B cell (primary cell): ENCODE measurements at regions not wholly inside any gene's neighbourhood (a gene's known extent, or its start where the extent isn't known, plus 50 kb on each side); places are given as distances from the start of the nearest gene placed in this dataset.

Experiments
- ATAC-seq: fragments of 200-7000 bp; cut with Tn5 transposase; one replicate; pipeline ENCODE4 v1.10.0; 2021; ENCODE audit warnings: low read depth, mild to moderate bottlenecking, moderate number of reproducible peaks, moderate library complexity
- CTCF ChIA-PET: fragments of 350-600 bp; sonication (Branson Sonifier 250); formaldehyde crosslinking; loops from one replicate; lab custom pipeline; 2021; ENCODE audit warnings: antibody characterized with exemption, inconsistent platforms; lab: Charles Lee
- POLR2A ChIA-PET: fragments of 350-600 bp; sonication (Branson Sonifier 250); formaldehyde crosslinking; loops from one replicate; lab custom pipeline; 2021; ENCODE audit warnings: antibody characterized with exemption; lab: Charles Lee
- DNase-seq: peaks from one replicate; pipeline ENCODE4 v3.0.0; 2013
- H2AFZ ChIP-seq: 2 replicates; pipeline ENCODE4 v1.6.1; 2012; ENCODE audit warnings: mild to moderate bottlenecking, low read depth, low read length; ENCODE audit not compliant: insufficient read depth, poor library complexity, severe bottlenecking
- H3K27ac ChIP-seq, 2 donors: 1 replicate in 1 of 2; 2 replicates in 1 of 2; pipeline ENCODE4 v1.5.1; 2012 to 2013; ENCODE audit warnings: low read length in 2 of 2, mild to moderate bottlenecking in 2 of 2, moderate library complexity in 1 of 2
- H3K27me3 ChIP-seq, 4 experiments: fragments of 200-600 bp in 1 of 4; sonication (generic) in 1 of 4; replicated peaks in 1 of 4; 1 replicate in 2 of 4; 2 replicates in 2 of 4; pipeline versions ENCODE4 v1.6.1 to v1.7.0; 2013 to 2016; ENCODE audit warnings: low read length in 3 of 4, mild to moderate bottlenecking in 2 of 4, mixed read lengths in 1 of 4, moderate library complexity in 1 of 4; ENCODE audit not compliant: insufficient read depth in 4 of 4, control insufficient read depth in 3 of 4; ENCODE audit errors: control extremely low read depth in 1 of 4
- H3K36me3 ChIP-seq, 2 experiments: replicated peaks in 1 of 2; 1 replicate in 1 of 2; 2 replicates in 1 of 2; pipeline versions ENCODE4 v1.6.1 to v1.7.1; 2013; ENCODE audit warnings: low read length in 1 of 2; ENCODE audit not compliant: insufficient read depth in 2 of 2, control insufficient read depth in 1 of 2; ENCODE audit errors: control extremely low read depth in 1 of 2, extremely low read depth in 1 of 2
- H3K4me1 ChIP-seq, 2 donors: fragments of 200-600 bp in 1 of 2; sonication (generic) in 1 of 2; 1 replicate in 1 of 2; 2 replicates in 1 of 2; pipeline versions ENCODE4 v1.5.1 to v1.6.1; 2013 to 2017; ENCODE audit warnings: low read length in 2 of 2; ENCODE audit not compliant: control insufficient read depth in 2 of 2, insufficient read depth in 2 of 2
- H3K4me2 ChIP-seq: replicated peaks from 2 replicates; pipeline ENCODE3; 2012; ENCODE audit warnings: mild to moderate bottlenecking, low read depth, low read length; ENCODE audit not compliant: poor library complexity, severe bottlenecking
- H3K4me3 ChIP-seq, 5 experiments: fragments of 200-600 bp in 1 of 5; sonication (generic) in 1 of 5; 1 replicate in 3 of 5; 2 replicates in 2 of 5; pipeline versions ENCODE4 v1.5.1 to v1.7.0; 2011 to 2016; ENCODE audit warnings: low read length in 4 of 5, mild to moderate bottlenecking in 4 of 5, low read depth in 2 of 5, control low read depth in 1 of 5, moderate library complexity in 1 of 5; ENCODE audit not compliant: insufficient read depth in 1 of 5; ENCODE audit errors: control extremely low read depth in 1 of 5, extremely low read depth in 1 of 5
- H3K79me2 ChIP-seq: fragments of 200-600 bp; sonication (generic); one replicate; pipeline ENCODE4 v1.6.0; 2016; ENCODE audit warnings: low read length; ENCODE audit not compliant: control insufficient read depth, insufficient read depth
- H3K9ac ChIP-seq: fragments of 200-600 bp; sonication (generic); 2 replicates; pipeline ENCODE4 v1.6.1; 2017; ENCODE audit warnings: mild to moderate bottlenecking, low read length, moderate library complexity
- H3K9me3 ChIP-seq, 3 donors: one replicate each; pipeline versions ENCODE4 v1.6.1 to v1.7.1; 2013; ENCODE audit warnings: low read length in 2 of 3; ENCODE audit not compliant: control insufficient read depth in 2 of 3, insufficient read depth in 1 of 3; ENCODE audit errors: control extremely low read depth in 1 of 3
- H4K20me1 ChIP-seq: 2 replicates; pipeline ENCODE4 v1.6.0; 2012; ENCODE audit warnings: mild to moderate bottlenecking, low read length; ENCODE audit not compliant: insufficient read depth, control insufficient read depth, poor library complexity, severe bottlenecking
- H3K27ac Mint-ChIP-seq: one replicate; pipeline ENCODE4 v1.8.0; 2021; ENCODE audit warnings: mixed read lengths
- H3K27me3 Mint-ChIP-seq: one replicate; pipeline ENCODE4 v1.8.0; 2021; ENCODE audit warnings: mixed read lengths
- H3K4me1 Mint-ChIP-seq: one replicate; pipeline ENCODE4 v1.8.0; 2021; ENCODE audit warnings: mixed read lengths
- H3K4me3 Mint-ChIP-seq: one replicate; pipeline ENCODE4 v1.8.0; 2021; ENCODE audit warnings: mixed read lengths
- H3K9me3 Mint-ChIP-seq: one replicate; pipeline ENCODE4 v1.8.0; 2022; ENCODE audit warnings: mixed read lengths; ENCODE audit not compliant: insufficient read depth
- EZH2 ChIP-seq: IDR thresholded peaks from 2 replicates; pipeline ENCODE4 v1.6.1; 2012; ENCODE audit warnings: borderline replicate concordance, low read depth, mild to moderate bottlenecking, moderate library complexity, low read length; ENCODE audit not compliant: insufficient read depth, poor library complexity, severe bottlenecking
- WGBS: methylation state at CpG from one replicate; pipeline ENCODE4 v1.1.5; 2013; ENCODE audit warnings: missing lambda C conversion rate; ENCODE audit not compliant: insufficient coverage; 5-methylcytosine and 5-hydroxymethylcytosine counted together
- intact Hi-C: fragments of 100-400 bp; cut with micrococcal nuclease; formaldehyde crosslinking; loops from one replicate; pipeline ENCODE4 v1.10.0; 2022
- TF ChIP-seq, protein P1 (sequence below): fragments of 200-600 bp; IDR thresholded peaks from one replicate; pipeline ENCODE4 v1.8.0; 2022; ENCODE audit warnings: antibody characterized with exemption, mild to moderate bottlenecking

DNA sequence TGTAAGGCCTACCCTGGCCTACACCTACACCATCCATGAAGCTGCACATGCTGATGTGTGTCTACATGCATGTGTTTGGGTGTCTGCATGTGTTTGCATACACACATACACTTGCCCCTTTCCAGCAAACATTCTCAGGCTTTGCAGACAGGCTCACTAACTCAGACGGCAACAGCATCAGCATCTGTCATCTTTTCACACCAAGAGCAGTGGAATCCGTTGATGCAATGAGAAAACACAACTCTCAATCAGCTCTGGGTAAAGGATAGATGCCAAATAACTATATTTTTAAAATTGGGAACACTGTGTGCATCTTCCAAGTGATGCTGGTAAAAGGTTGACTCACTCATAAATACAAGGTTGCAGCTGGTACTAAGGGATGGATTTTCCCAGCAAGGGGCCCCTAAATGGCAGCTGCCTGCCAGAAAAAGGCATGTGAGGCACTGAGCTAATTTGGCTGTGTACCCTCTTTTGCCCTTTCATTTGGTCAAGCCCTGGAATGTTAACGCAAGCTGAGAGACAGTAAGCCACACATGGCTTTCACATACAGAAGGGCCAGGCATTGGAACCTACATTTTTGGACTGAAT lies 296.3 kb upstream of the NPSR1 start:
- ChIA-PET POLR2A (no interaction called here), CTCF (no interaction called here)
- H3K4me1 ChIP-seq: no peaks in the 10 kb centered on the region
- no peak overlapping the region for H3K4me2 ChIP-seq
- H3K4me3 Mint-ChIP-seq: no peak overlapping the region
- H3K36me3 ChIP-seq: no peaks in the 10 kb centered on the region
- H3K27ac Mint-ChIP-seq: no peak overlapping the region
- H3K27ac ChIP-seq: no peak overlapping the region
- ATAC-seq: no peak
- H3K9me3 Mint-ChIP-seq: no peaks in the 10 kb centered on the region
- no peak overlapping the region for H3K9ac ChIP-seq
- no CpG with 5 or more reads among the region's 3 CpGs for WGBS
- no peak for DNase-seq
- TF ChIP-seq, protein P1, sequence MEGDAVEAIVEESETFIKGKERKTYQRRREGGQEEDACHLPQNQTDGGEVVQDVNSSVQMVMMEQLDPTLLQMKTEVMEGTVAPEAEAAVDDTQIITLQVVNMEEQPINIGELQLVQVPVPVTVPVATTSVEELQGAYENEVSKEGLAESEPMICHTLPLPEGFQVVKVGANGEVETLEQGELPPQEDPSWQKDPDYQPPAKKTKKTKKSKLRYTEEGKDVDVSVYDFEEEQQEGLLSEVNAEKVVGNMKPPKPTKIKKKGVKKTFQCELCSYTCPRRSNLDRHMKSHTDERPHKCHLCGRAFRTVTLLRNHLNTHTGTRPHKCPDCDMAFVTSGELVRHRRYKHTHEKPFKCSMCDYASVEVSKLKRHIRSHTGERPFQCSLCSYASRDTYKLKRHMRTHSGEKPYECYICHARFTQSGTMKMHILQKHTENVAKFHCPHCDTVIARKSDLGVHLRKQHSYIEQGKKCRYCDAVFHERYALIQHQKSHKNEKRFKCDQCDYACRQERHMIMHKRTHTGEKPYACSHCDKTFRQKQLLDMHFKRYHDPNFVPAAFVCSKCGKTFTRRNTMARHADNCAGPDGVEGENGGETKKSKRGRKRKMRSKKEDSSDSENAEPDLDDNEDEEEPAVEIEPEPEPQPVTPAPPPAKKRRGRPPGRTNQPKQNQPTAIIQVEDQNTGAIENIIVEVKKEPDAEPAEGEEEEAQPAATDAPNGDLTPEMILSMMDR: no peak
- no peaks in the 10 kb centered on the region for H3K27me3 Mint-ChIP-seq
- intact Hi-C loops: no loop called here
- peaks cover 0 to 4% (median 0%) of the 10 kb centered on the region in 3 donors for H3K9me3 ChIP-seq
- no peaks in the 10 kb centered on the region for H3K27me3 ChIP-seq
- H4K20me1 ChIP-seq: no peaks in the 10 kb centered on the region
- no peak overlapping the region for H2AFZ ChIP-seq
- H3K4me1 Mint-ChIP-seq: no peaks in the 10 kb centered on the region
- H3K79me2 ChIP-seq: no peaks in the 10 kb centered on the region
- no peak overlapping the region for H3K4me3 ChIP-seq

DNA sequence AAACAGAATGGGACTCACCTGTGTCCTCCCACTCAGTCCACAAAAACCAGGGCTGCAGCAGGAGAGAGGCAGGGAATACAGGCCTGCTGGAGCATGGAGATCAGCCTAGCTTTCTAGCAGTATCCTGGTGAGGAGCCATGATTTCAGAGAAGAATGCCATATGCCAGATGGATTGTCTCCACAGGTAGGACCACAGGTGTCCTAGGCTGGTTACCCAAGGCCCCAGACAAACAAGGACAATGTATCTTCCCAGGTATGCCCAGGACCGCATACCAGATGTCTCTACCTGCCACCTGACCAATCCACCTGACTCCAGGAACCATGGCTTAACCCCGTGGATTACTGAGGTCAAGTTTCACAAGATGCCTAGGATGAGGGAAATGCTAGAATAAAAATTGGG lies 295.4 kb upstream of the NPSR1 start:
- Histone ChIP-seq H3K4me1 (no peaks in the 10 kb centered on the region), H3K27me3 (no peaks in the 10 kb centered on the region), H3K9me3 (peaks cover 0 to 4% (median 0%) of the 10 kb centered on the region in 3 donors), H3K27ac (no peak overlapping the region), H3K4me3 (no peak overlapping the region), H3K79me2 (no peaks in the 10 kb centered on the region), H3K4me2 (no peak overlapping the region), H4K20me1 (no peaks in the 10 kb centered on the region), H3K9ac (no peak overlapping the region), H2AFZ (no peak overlapping the region), H3K36me3 (no peaks in the 10 kb centered on the region)
- ATAC-seq: no peak
- Mint-ChIP-seq H3K4me3 (no peak overlapping the region), H3K27me3 (no peaks in the 10 kb centered on the region), H3K27ac (no peak overlapping the region), H3K9me3 (no peaks in the 10 kb centered on the region), H3K4me1 (no peaks in the 10 kb centered on the region)
- no peak for DNase-seq
- intact Hi-C loops: no loop called here
- ChIA-PET POLR2A (no interaction called here), CTCF (no interaction called here)
- no CpG with 5 or more reads among the region's 2 CpGs for WGBS
- TF ChIP-seq, protein P1: no peak
- no peak for TF ChIP-seq EZH2
